SJSA1 (cell line): ENCODE measurements at regions not wholly inside any gene's neighbourhood (a gene's known extent, or its start where the extent isn't known, plus 50 kb on each side); places are given as distances from the start of the nearest gene placed in this dataset.
"Not testable (repeated sequence)": the region's sequence is repeated elsewhere in the genome, so short reads cannot be mapped to it uniquely, and the experiment has no call there.

Source experiments
- DNase-seq, 2 experiments: peaks; one replicate each; pipeline ENCODE4 v3.0.0-alpha.2; 2015 to 2020; ENCODE audit warnings: low spot score in 2 of 2, low read depth in 1 of 2
- H3K27ac ChIP-seq: fragments of 250-450 bp; sonication (Bioruptor Pico); 2 replicates; pipeline ENCODE4 v1.5.1; 2020; ENCODE audit warnings: mild to moderate bottlenecking, moderate library complexity
- H3K27me3 ChIP-seq: fragments of 250-450 bp; sonication (Bioruptor Pico); replicated peaks from 2 replicates; pipeline ENCODE4 v1.5.1; 2020; ENCODE audit warnings: mild to moderate bottlenecking, moderate library complexity
- H3K36me3 ChIP-seq: fragments of 250-450 bp; sonication (Bioruptor Pico); 2 replicates; pipeline ENCODE4 v1.5.1; 2020; ENCODE audit warnings: mild to moderate bottlenecking
- H3K4me1 ChIP-seq: fragments of 250-450 bp; sonication (Bioruptor Pico); replicated peaks from 2 replicates; pipeline ENCODE4 v1.6.1; 2021; ENCODE audit warnings: mild to moderate bottlenecking
- H3K4me3 ChIP-seq: fragments of 250-450 bp; sonication (Bioruptor Pico); 2 replicates; pipeline ENCODE4 v1.5.1; 2020; ENCODE audit warnings: mild to moderate bottlenecking
- H3K9me3 ChIP-seq: fragments of 250-450 bp; sonication (Bioruptor Pico); replicated peaks from 2 replicates; pipeline ENCODE4 v1.5.1; 2020; ENCODE audit warnings: mild to moderate bottlenecking

GRCh38 chr10:114872519-114873087, 51.0 kb downstream of the FHIP2A start:
- Histone ChIP-seq H3K27me3 (no peaks in the 10 kb centered on the region), H3K9me3 (no peaks in the 10 kb centered on the region), H3K36me3 (no peaks in the 10 kb centered on the region), H3K27ac (no peak overlapping the region), H3K4me1 (peaks cover 22% of the 10 kb centered on the region), H3K4me3 (no peak overlapping the region)
- DNase-seq: no peak

GRCh38 chr10:114874827-114875411, 53.3 kb downstream of the FHIP2A start:
- Histone ChIP-seq H3K36me3 (no peaks in the 10 kb centered on the region), H3K9me3 (no peaks in the 10 kb centered on the region), H3K4me1 (peaks cover 11% of the 10 kb centered on the region), H3K27ac (no peak overlapping the region), H3K27me3 (no peaks in the 10 kb centered on the region), H3K4me3 (no peak overlapping the region)
- DNase-seq: no peak

GRCh38 chr10:114875590-114876081, 54.1 kb downstream of the FHIP2A start:
- not testable (repeated sequence) for H3K36me3 ChIP-seq, DNase-seq, H3K27me3 ChIP-seq, H3K27ac ChIP-seq, H3K9me3 ChIP-seq, H3K4me3 ChIP-seq
- H3K4me1 ChIP-seq: peaks cover 11% of the 10 kb centered on the region

DNA sequence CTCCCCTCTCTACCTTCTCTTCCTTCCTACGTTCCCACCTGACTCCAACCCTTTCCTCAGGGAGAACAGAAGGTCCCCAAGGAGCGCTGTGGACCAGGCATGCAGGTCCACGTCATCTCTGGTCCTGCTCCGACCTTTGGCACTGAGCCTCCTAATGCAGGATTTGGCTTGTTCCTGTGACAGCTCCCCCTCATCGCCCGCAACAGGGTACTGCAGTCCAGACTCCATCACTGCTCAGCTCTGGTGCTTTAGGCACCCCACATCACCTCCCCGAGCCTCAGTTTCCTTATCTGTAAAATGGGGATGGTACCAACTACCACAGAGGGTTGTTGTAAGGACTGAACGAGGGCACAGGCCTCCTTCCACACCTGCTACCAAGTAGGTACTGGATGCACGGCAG, 54.6 kb downstream of the FHIP2A start:
- Histone ChIP-seq H3K27ac (no peak overlapping the region), H3K9me3 (no peaks in the 10 kb centered on the region), H3K4me3 (no peak overlapping the region), H3K36me3 (no peaks in the 10 kb centered on the region), H3K27me3 (no peaks in the 10 kb centered on the region), H3K4me1 (peaks cover 11% of the 10 kb centered on the region)
- DNase-seq: no peak

- no peaks in the 10 kb centered on the region for H3K36me3 ChIP-seq
- H3K4me1 ChIP-seq: peaks cover 11% of the 10 kb centered on the region
- no peak overlapping the region for H3K4me3 ChIP-seq
- H3K27me3 ChIP-seq: no peaks in the 10 kb centered on the region
- peak; percentile 57 to 75 for DNase-seq
- no peak overlapping the region for H3K27ac ChIP-seq
- H3K9me3 ChIP-seq: no peaks in the 10 kb centered on the region
Observed at GRCh38 chr10:114876602-114877300, 55.2 kb downstream of the FHIP2A start.

GRCh38 chr10:114877301-114877644, 55.7 kb downstream of the FHIP2A start:
- H3K27me3 ChIP-seq: no peaks in the 10 kb centered on the region
- no peak overlapping the region for H3K27ac ChIP-seq
- no peak overlapping the region for H3K4me3 ChIP-seq
- no peaks in the 10 kb centered on the region for H3K9me3 ChIP-seq
- DNase-seq: no peak
- H3K4me1 ChIP-seq: peaks cover 11% of the 10 kb centered on the region
- no peaks in the 10 kb centered on the region for H3K36me3 ChIP-seq

DNA sequence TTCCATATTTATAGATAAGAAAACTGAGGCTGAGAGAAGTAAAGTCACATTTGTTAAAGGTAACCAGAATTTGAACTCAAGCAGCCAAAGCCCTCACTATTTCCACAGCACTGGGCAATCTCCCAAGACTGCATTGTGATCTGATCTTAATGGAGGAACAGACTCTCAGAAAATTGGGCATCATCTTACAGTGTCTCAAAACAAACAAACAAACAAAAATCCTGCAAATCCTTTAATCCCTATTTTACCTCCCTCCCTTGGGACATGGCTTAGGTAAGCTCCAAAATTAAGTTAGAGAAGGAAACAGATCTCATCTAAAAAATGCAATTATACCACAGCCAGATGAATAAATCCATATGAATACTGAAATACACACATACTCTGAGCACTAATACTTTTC, 57.5 kb downstream of the FHIP2A start:
- no peaks in the 10 kb centered on the region for H3K9me3 ChIP-seq
- H3K4me1 ChIP-seq: peaks cover 11% of the 10 kb centered on the region
- no peak overlapping the region for H3K27ac ChIP-seq
- no peak overlapping the region for H3K4me3 ChIP-seq
- H3K36me3 ChIP-seq: no peaks in the 10 kb centered on the region
- no peak for DNase-seq
- H3K27me3 ChIP-seq: no peaks in the 10 kb centered on the region

- Histone ChIP-seq H3K9me3 (no peaks in the 10 kb centered on the region), H3K36me3 (no peaks in the 10 kb centered on the region), H3K27me3 (no peaks in the 10 kb centered on the region), H3K4me1 (peaks cover 11% of the 10 kb centered on the region), H3K4me3 (no peak overlapping the region), H3K27ac (no peak overlapping the region)
- peak in 1 of 2 experiments; percentile 39 for DNase-seq
Observed at GRCh38 chr10:114879541-114880158, 58.1 kb downstream of the FHIP2A start.

DNA sequence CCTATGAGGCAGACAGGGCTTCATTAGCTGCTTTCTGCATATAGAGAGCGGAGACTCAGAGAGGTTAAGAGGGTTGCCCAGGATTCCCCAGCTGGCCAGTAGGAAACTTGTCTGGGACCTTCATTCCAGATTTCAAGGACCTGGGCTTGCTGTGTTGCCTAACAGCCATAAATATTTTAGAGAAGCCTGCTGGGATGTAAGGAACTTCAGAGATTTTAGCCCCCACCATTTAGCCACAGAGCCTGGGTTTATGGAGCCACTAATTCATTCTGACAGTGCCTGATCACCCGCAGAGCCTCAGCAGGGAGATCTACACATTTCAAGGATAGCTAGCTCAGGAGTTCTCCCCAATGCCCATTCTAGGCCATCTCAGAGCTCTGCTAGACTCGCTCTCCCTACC, 56.6 kb upstream of the TRUB1 start:
- Histone ChIP-seq H3K9me3 (no peaks in the 10 kb centered on the region), H3K4me1 (peaks cover 11% of the 10 kb centered on the region), H3K27ac (no peak overlapping the region), H3K27me3 (no peaks in the 10 kb centered on the region), H3K4me3 (no peak overlapping the region), H3K36me3 (no peaks in the 10 kb centered on the region)
- DNase-seq: no peak

DNA sequence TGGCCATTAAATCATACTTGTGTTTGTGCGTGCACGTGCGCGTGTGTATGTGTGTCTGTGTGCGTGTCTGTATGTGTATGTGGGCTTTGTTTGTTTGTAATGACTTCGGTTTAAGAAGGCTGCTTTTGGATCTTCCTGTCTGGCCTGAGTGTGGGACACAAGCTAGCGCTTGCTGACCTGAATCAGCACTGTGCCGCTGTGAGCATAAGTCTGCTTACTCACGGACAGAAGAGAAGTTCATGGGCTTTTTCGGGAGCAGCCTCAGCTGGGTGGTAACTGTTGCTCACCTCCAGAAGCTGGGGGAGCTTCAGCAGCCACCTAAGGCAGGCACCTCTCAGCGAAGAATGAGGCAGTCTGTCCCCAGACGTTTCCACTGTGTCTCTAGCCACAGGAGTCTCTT, 56.1 kb upstream of the TRUB1 start:
- Histone ChIP-seq H3K4me3 (no peak overlapping the region), H3K9me3 (no peaks in the 10 kb centered on the region), H3K27me3 (no peaks in the 10 kb centered on the region), H3K36me3 (no peaks in the 10 kb centered on the region), H3K4me1 (peaks cover 7% of the 10 kb centered on the region), H3K27ac (no peak overlapping the region)
- DNase-seq: no peak

GRCh38 chr10:114885443-114885842, 52.6 kb upstream of the TRUB1 start:
- Histone ChIP-seq H3K9me3 (no peaks in the 10 kb centered on the region), H3K27ac (no peak overlapping the region), H3K4me3 (no peak overlapping the region), H3K36me3 (no peaks in the 10 kb centered on the region), H3K27me3 (no peaks in the 10 kb centered on the region), H3K4me1 (no peaks in the 10 kb centered on the region)
- DNase-seq: no peak
